ENCODE measurements at regions not wholly inside any gene's neighbourhood (a gene's known extent, or its start where the extent isn't known, plus 50 kb on each side); places are given as distances from the start of the nearest gene placed in this dataset.

GRCh38 chr12:97167598-97167997 lies 260.5 kb downstream of the NEDD1 start:
- intact Hi-C loops (cut with micrococcal nuclease) (no loop called here), dilution Hi-C loops (cut with MboI; ENCODE audit: extremely low pct_ligation_motif_present, low sequenced_read_pairs) (no loop called here)
- CTCF ChIA-PET = interaction anchor here (0.7 kb wide), 1 partner anchor 19 kb away, joined by 3 read pairs; no protein-coding TSS in a partner anchor
- no TSS peak for BruUV-seq (replicated peaks)
- DNase-seq (ENCODE audit: low read depth, low spot score) (no peak), FAIRE-seq (no peak)
- no peak overlapping the region for H3K4me3 ChIP-seq (replicated peaks in 1 of 3; ENCODE audit: insufficient read depth in 1 of 3, low read depth in 1 of 3, low read length in 3 of 3)
- H3K9ac ChIP-seq (replicated peaks; ENCODE audit: extremely low read depth, insufficient read depth, low read length) = no peak overlapping the region
- H3K9me3 ChIP-seq (replicated peaks; ENCODE audit: control insufficient read depth, insufficient read depth, low read length) = no peaks in the 10 kb centered on the region
- no peaks in the 10 kb centered on the region for H3K27me3 ChIP-seq (ENCODE audit: control insufficient read depth in 2 of 2, insufficient read depth in 2 of 2, low read length in 2 of 2)
- no peaks in the 10 kb centered on the region for H3K79me2 ChIP-seq (ENCODE audit: control insufficient read depth, insufficient read depth, low read length)
- H3K4me1 ChIP-seq (ENCODE audit: control insufficient read depth, extremely low read depth, insufficient read depth, low read length) = no peaks in the 10 kb centered on the region
- H2AFZ ChIP-seq (ENCODE audit: low read depth, low read length) = no peak overlapping the region
- POLR2A ChIA-PET = no interaction called here
- H3K36me3 ChIP-seq (ENCODE audit: control insufficient read depth in 2 of 2, extremely low read depth in 1 of 2, insufficient read depth in 2 of 2, low read length in 2 of 2) = no peaks in the 10 kb centered on the region
- TF ChIP-seq, protein P1, sequence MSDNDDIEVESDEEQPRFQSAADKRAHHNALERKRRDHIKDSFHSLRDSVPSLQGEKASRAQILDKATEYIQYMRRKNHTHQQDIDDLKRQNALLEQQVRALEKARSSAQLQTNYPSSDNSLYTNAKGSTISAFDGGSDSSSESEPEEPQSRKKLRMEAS (IDR thresholded peaks at IDR 0.05; ENCODE audit: insufficient read depth, insufficient read length) = no peak
- TF ChIP-seq JUN (IDR thresholded peaks at IDR 0.05; ENCODE audit: borderline replicate concordance, insufficient read depth, insufficient read length, low read depth) (no peak), GATA2 (IDR thresholded peaks at IDR 0.05; ENCODE audit: insufficient read depth, insufficient read length, low read depth, low read length) (no peak), POLR2AphosphoS5 (IDR thresholded peaks at IDR 0.05; ENCODE audit: insufficient read depth, low read depth, low read length) (no peak), FOS (IDR thresholded peaks at IDR 0.05; ENCODE audit: borderline replicate concordance, insufficient read depth, low read length) (no peak), EZH2 (IDR thresholded peaks at IDR 0.05; ENCODE audit: borderline replicate concordance, low read depth, low read length, severe bottlenecking) (no peak), MYC (IDR thresholded peaks at IDR 0.05; ENCODE audit: low read depth, low read length) (no peak), CTCF (IDR thresholded peaks at IDR 0.05; ENCODE audit: extremely low read depth in 1 of 2, insufficient read depth in 1 of 2, low read depth in 1 of 2, low read length in 2 of 2) (no peak), POLR2A (IDR thresholded peaks at IDR 0.05; ENCODE audit: low read depth, low read length) (no peak)
- no peaks in the 10 kb centered on the region for H4K20me1 ChIP-seq (replicated peaks; ENCODE audit: control insufficient read depth, extremely low read depth, insufficient read depth, low read length)
- no peak overlapping the region for H3K4me2 ChIP-seq (ENCODE audit: insufficient read depth, low read length)
- no peaks in the 10 kb centered on the region for H3K9me1 ChIP-seq (replicated peaks; ENCODE audit: control insufficient read depth, extremely low read depth, insufficient read depth, low read length)
- no peak overlapping the region for H3K27ac ChIP-seq (ENCODE audit: insufficient read depth, low read depth, low read length)
